ENCODE measurements at regions not wholly inside any gene's neighbourhood (a gene's known extent, or its start where the extent isn't known, plus 50 kb on each side); places are given as distances from the start of the nearest gene placed in this dataset.
"Not testable (repeated sequence)": the region's sequence is repeated elsewhere in the genome, so short reads cannot be mapped to it uniquely, and the experiment has no call there.

DNA sequence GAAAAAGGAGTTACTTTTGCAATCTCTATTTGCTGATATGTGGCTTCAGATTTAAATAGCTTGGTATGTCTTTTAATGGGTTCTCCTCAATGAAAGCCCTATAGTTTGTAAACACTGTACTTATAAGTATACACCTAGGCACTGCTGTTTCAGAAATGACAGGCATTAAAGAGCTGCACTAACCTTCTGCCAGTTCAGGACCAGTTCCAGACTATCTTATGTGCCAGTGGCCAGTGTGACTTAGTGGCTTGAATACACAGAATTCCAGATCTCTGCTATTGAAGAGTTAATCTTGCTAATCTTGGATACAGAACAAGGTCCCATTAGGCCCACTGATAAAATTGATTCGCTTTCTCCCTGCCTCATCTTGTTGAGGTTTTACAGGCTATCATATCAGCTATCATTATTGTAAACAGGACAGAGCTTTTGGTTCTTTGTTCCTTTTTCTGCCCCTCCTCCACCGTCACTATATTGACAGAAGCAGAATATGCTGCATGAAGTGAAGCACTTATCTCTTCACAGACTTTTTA is 337.5 kb downstream of the LRRIQ3 start:
- H3K4me3 ChIP-seq (ENCODE audit: low read length in 2 of 2), result no peak overlapping the region
- no peak overlapping the region for H3K9ac ChIP-seq (ENCODE audit: low read depth in 1 of 2, low read length in 2 of 2)
- no peaks in the 10 kb centered on the region for H3K9me3 ChIP-seq (ENCODE audit: control insufficient read depth in 2 of 2, low read length in 2 of 2)
- no peaks in the 10 kb centered on the region for H3K4me1 ChIP-seq (ENCODE audit: control insufficient read depth in 2 of 2, insufficient read depth in 2 of 2, low read length in 2 of 2)
- no peaks in the 10 kb centered on the region for H3K36me3 ChIP-seq (ENCODE audit: control insufficient read depth in 2 of 2, insufficient read depth in 2 of 2, low read length in 2 of 2)
- H3K27me3 ChIP-seq (ENCODE audit: control insufficient read depth in 2 of 2, insufficient read depth in 2 of 2, low read length in 2 of 2), result no peaks in the 10 kb centered on the region
- no peak overlapping the region for H3K27ac ChIP-seq (ENCODE audit: low read depth in 2 of 2, low read length in 2 of 2)

- no peaks in the 10 kb centered on the region for H3K9me3 ChIP-seq (ENCODE audit: control insufficient read depth in 2 of 2, low read length in 2 of 2)
- H3K27ac ChIP-seq (ENCODE audit: low read depth in 2 of 2, low read length in 2 of 2), result no peak overlapping the region
- no peaks in the 10 kb centered on the region for H3K4me1 ChIP-seq (ENCODE audit: control insufficient read depth in 2 of 2, insufficient read depth in 2 of 2, low read length in 2 of 2)
- no peaks in the 10 kb centered on the region for H3K27me3 ChIP-seq (ENCODE audit: control insufficient read depth in 2 of 2, insufficient read depth in 2 of 2, low read length in 2 of 2)
- no peaks in the 10 kb centered on the region for H3K36me3 ChIP-seq (ENCODE audit: control insufficient read depth in 2 of 2, insufficient read depth in 2 of 2, low read length in 2 of 2)
- H3K4me3 ChIP-seq (ENCODE audit: low read length in 2 of 2), result no peak overlapping the region
- H3K9ac ChIP-seq (ENCODE audit: low read depth in 1 of 2, low read length in 2 of 2), result no peak overlapping the region
Measured at GRCh38 chr1:73859227-73859626, 338.7 kb downstream of the LRRIQ3 start.

- Histone ChIP-seq H3K9ac (ENCODE audit: low read depth in 1 of 2, low read length in 2 of 2) (no peak overlapping the region), H3K4me3 (ENCODE audit: low read length in 2 of 2) (no peak overlapping the region), H3K36me3 (ENCODE audit: control insufficient read depth in 2 of 2, insufficient read depth in 2 of 2, low read length in 2 of 2) (no peaks in the 10 kb centered on the region), H3K27me3 (ENCODE audit: control insufficient read depth in 2 of 2, insufficient read depth in 2 of 2, low read length in 2 of 2) (no peaks in the 10 kb centered on the region), H3K27ac (ENCODE audit: low read depth in 2 of 2, low read length in 2 of 2) (no peak overlapping the region), H3K9me3 (ENCODE audit: control insufficient read depth in 2 of 2, low read length in 2 of 2) (no peaks in the 10 kb centered on the region), H3K4me1 (ENCODE audit: control insufficient read depth in 2 of 2, insufficient read depth in 2 of 2, low read length in 2 of 2) (no peaks in the 10 kb centered on the region)
Measured at GRCh38 chr1:73854527-73854926, 343.4 kb downstream of the LRRIQ3 start.

- Histone ChIP-seq H3K36me3 (ENCODE audit: control insufficient read depth in 2 of 2, insufficient read depth in 2 of 2, low read length in 2 of 2) (no peaks in the 10 kb centered on the region), H3K9me3 (ENCODE audit: control insufficient read depth in 2 of 2, low read length in 2 of 2) (no peaks in the 10 kb centered on the region), H3K27ac (ENCODE audit: low read depth in 2 of 2, low read length in 2 of 2) (no peak overlapping the region), H3K4me3 (ENCODE audit: low read length in 2 of 2) (no peak overlapping the region), H3K27me3 (ENCODE audit: control insufficient read depth in 2 of 2, insufficient read depth in 2 of 2, low read length in 2 of 2) (no peaks in the 10 kb centered on the region), H3K4me1 (ENCODE audit: control insufficient read depth in 2 of 2, insufficient read depth in 2 of 2, low read length in 2 of 2) (no peaks in the 10 kb centered on the region), H3K9ac (ENCODE audit: low read depth in 1 of 2, low read length in 2 of 2) (no peak overlapping the region)
Measured at GRCh38 chr1:73842436-73842835, 355.5 kb downstream of the LRRIQ3 start.

GRCh38 chr1:73839922-73840321 is 358.1 kb downstream of the LRRIQ3 start:
- no peaks in the 10 kb centered on the region for H3K27me3 ChIP-seq (ENCODE audit: control insufficient read depth in 2 of 2, insufficient read depth in 2 of 2, low read length in 2 of 2)
- no peaks in the 10 kb centered on the region for H3K36me3 ChIP-seq (ENCODE audit: control insufficient read depth in 2 of 2, insufficient read depth in 2 of 2, low read length in 2 of 2)
- no peaks in the 10 kb centered on the region for H3K9me3 ChIP-seq (ENCODE audit: control insufficient read depth in 2 of 2, low read length in 2 of 2)
- H3K9ac ChIP-seq (ENCODE audit: low read depth in 1 of 2, low read length in 2 of 2), result no peak overlapping the region
- no peak overlapping the region for H3K4me3 ChIP-seq (ENCODE audit: low read length in 2 of 2)
- H3K27ac ChIP-seq (ENCODE audit: low read depth in 2 of 2, low read length in 2 of 2), result no peak overlapping the region
- H3K4me1 ChIP-seq (ENCODE audit: control insufficient read depth in 2 of 2, insufficient read depth in 2 of 2, low read length in 2 of 2), result no peaks in the 10 kb centered on the region

DNA sequence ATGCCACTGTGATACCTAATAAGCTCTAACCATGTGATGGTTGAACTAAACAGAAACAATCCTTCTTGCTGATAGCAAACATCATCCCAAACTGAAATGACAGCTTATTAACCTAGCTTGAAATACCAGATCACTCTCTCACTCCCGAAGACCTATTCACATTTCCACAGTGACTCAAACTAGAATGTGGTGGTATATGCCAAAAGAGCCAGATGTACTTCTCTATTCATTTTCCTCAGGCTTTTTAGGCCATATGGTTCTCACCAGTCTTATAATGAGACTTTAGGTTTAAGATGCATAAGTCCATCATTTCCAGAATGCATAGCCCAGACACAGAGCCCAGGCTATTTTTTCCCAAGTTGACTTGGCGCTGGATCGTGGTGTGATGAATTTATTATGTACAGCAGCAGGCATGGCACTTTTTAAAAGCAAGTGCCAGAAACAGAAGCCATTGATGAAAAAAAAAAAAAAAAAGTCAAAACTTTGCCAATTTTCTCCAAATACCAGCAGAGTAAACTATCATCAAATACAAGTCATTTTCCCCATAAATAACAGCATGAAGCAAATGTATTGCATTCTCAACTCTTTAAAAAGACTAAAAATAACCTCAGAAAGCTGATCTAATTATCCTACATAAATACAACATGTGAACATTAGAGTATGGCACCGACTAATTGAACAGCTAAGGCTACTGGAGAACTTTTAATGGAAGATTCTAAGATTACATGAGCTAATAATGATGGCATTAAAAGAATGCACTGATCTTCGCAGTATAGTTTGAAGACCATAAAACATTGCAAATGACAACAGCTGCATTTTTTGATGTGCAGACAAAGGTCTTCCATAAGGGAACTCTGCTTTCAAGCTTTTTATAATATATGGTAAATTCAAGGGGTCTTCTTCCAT is 365.4 kb downstream of the LRRIQ3 start:
- H3K27ac ChIP-seq (ENCODE audit: low read depth in 2 of 2, low read length in 2 of 2), result no peak overlapping the region
- no peak overlapping the region for H3K9ac ChIP-seq (ENCODE audit: low read depth in 1 of 2, low read length in 2 of 2)
- no peak overlapping the region for H3K4me3 ChIP-seq (ENCODE audit: low read length in 2 of 2)
- no peaks in the 10 kb centered on the region for H3K9me3 ChIP-seq (ENCODE audit: control insufficient read depth in 2 of 2, low read length in 2 of 2)
- H3K4me1 ChIP-seq (ENCODE audit: control insufficient read depth in 2 of 2, insufficient read depth in 2 of 2, low read length in 2 of 2), result no peaks in the 10 kb centered on the region
- H3K36me3 ChIP-seq (ENCODE audit: control insufficient read depth in 2 of 2, insufficient read depth in 2 of 2, low read length in 2 of 2), result no peaks in the 10 kb centered on the region
- no peaks in the 10 kb centered on the region for H3K27me3 ChIP-seq (ENCODE audit: control insufficient read depth in 2 of 2, insufficient read depth in 2 of 2, low read length in 2 of 2)

- H3K27me3 ChIP-seq (ENCODE audit: control insufficient read depth in 2 of 2, insufficient read depth in 2 of 2, low read length in 2 of 2); H3K36me3 ChIP-seq (ENCODE audit: control insufficient read depth in 2 of 2, insufficient read depth in 2 of 2, low read length in 2 of 2); H3K4me1 ChIP-seq (ENCODE audit: control insufficient read depth in 2 of 2, insufficient read depth in 2 of 2, low read length in 2 of 2); H3K27ac ChIP-seq (ENCODE audit: low read depth in 2 of 2, low read length in 2 of 2); H3K4me3 ChIP-seq (ENCODE audit: low read length in 2 of 2); H3K9me3 ChIP-seq (ENCODE audit: control insufficient read depth in 2 of 2, low read length in 2 of 2); H3K9ac ChIP-seq (ENCODE audit: low read depth in 1 of 2, low read length in 2 of 2): not testable (repeated sequence)
Measured at GRCh38 chr1:73827283-73827682, 370.7 kb downstream of the LRRIQ3 start.

DNA sequence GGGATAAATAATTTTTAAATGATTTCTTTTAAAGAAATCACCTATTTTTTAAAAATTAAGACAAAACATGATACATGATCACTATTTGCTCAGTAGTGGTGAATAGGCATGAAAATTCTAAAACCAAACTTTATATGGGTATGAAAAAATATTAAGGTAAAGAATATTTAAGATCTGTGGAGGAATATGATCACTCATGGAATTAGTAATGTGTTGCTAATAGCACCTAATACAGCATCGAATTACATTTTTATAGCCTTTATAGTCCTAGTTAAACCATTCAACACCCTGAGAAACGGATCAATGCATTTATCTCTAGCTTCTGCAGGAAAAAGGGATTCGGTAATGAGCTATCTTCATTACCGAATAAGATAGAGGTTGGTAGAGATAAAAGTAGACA is 373.9 kb downstream of the LRRIQ3 start:
- no peaks in the 10 kb centered on the region for H3K36me3 ChIP-seq (ENCODE audit: control insufficient read depth in 2 of 2, insufficient read depth in 2 of 2, low read length in 2 of 2)
- no peaks in the 10 kb centered on the region for H3K4me1 ChIP-seq (ENCODE audit: control insufficient read depth in 2 of 2, insufficient read depth in 2 of 2, low read length in 2 of 2)
- H3K4me3 ChIP-seq (ENCODE audit: low read length in 2 of 2), result no peak overlapping the region
- no peak overlapping the region for H3K9ac ChIP-seq (ENCODE audit: low read depth in 1 of 2, low read length in 2 of 2)
- H3K9me3 ChIP-seq (ENCODE audit: control insufficient read depth in 2 of 2, low read length in 2 of 2), result no peaks in the 10 kb centered on the region
- no peaks in the 10 kb centered on the region for H3K27me3 ChIP-seq (ENCODE audit: control insufficient read depth in 2 of 2, insufficient read depth in 2 of 2, low read length in 2 of 2)
- H3K27ac ChIP-seq (ENCODE audit: low read depth in 2 of 2, low read length in 2 of 2), result no peak overlapping the region

DNA sequence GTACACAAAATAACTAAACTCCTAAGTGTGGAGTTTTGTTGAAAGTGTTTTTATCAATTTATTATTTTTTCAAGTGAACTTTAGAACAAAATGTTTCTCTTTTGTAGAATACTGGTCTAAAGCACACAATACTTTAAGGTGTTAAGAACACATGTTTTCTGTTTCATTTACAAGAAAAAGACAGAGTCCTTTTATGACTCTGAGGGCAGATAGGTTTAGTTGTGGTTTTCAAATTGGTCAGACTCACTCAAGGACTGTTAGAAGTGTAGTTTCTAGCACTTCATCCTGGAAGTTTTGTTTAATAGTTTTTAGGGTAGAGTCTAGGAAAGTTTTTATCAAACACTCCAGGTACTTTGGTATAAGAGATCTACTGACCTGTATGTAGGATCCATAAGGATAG is 376.5 kb downstream of the LRRIQ3 start:
- no peaks in the 10 kb centered on the region for H3K27me3 ChIP-seq (ENCODE audit: control insufficient read depth in 2 of 2, insufficient read depth in 2 of 2, low read length in 2 of 2)
- H3K9me3 ChIP-seq (ENCODE audit: control insufficient read depth in 2 of 2, low read length in 2 of 2), result no peaks in the 10 kb centered on the region
- H3K9ac ChIP-seq (ENCODE audit: low read depth in 1 of 2, low read length in 2 of 2), result no peak overlapping the region
- H3K4me1 ChIP-seq (ENCODE audit: control insufficient read depth in 2 of 2, insufficient read depth in 2 of 2, low read length in 2 of 2), result no peaks in the 10 kb centered on the region
- H3K4me3 ChIP-seq (ENCODE audit: low read length in 2 of 2), result no peak overlapping the region
- H3K27ac ChIP-seq (ENCODE audit: low read depth in 2 of 2, low read length in 2 of 2), result no peak overlapping the region
- no peaks in the 10 kb centered on the region for H3K36me3 ChIP-seq (ENCODE audit: control insufficient read depth in 2 of 2, insufficient read depth in 2 of 2, low read length in 2 of 2)

DNA sequence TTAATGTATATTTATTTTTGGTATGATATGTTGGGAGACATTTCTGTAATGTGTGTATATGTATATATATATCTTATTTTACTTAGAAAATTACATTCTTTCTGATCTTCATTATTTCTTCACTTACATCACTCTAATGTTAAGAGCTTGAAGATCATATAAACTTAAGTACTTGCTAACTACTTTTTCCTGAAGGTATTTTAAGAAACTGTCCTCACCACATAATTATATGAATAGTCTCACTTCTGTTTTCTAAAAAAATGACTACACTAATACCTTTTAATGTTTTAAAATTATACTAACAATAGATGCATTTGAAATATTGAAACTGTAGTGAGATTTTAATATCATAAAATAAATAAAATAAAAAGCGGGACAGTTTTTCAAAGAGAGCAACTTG is 377.1 kb downstream of the LRRIQ3 start:
- Histone ChIP-seq H3K27me3 (ENCODE audit: control insufficient read depth in 2 of 2, insufficient read depth in 2 of 2, low read length in 2 of 2) (no peaks in the 10 kb centered on the region), H3K36me3 (ENCODE audit: control insufficient read depth in 2 of 2, insufficient read depth in 2 of 2, low read length in 2 of 2) (no peaks in the 10 kb centered on the region), H3K27ac (ENCODE audit: low read depth in 2 of 2, low read length in 2 of 2) (no peak overlapping the region), H3K4me1 (ENCODE audit: control insufficient read depth in 2 of 2, insufficient read depth in 2 of 2, low read length in 2 of 2) (no peaks in the 10 kb centered on the region), H3K9ac (ENCODE audit: low read depth in 1 of 2, low read length in 2 of 2) (no peak overlapping the region), H3K9me3 (ENCODE audit: control insufficient read depth in 2 of 2, low read length in 2 of 2) (no peaks in the 10 kb centered on the region), H3K4me3 (ENCODE audit: low read length in 2 of 2) (no peak overlapping the region)

Measured in mucosa of rectum (tissue), 2 donors.